ENCODE measurements at regions not wholly inside any gene's neighbourhood (a gene's known extent, or its start where the extent isn't known, plus 50 kb on each side); places are given as distances from the start of the nearest gene placed in this dataset.

DNA sequence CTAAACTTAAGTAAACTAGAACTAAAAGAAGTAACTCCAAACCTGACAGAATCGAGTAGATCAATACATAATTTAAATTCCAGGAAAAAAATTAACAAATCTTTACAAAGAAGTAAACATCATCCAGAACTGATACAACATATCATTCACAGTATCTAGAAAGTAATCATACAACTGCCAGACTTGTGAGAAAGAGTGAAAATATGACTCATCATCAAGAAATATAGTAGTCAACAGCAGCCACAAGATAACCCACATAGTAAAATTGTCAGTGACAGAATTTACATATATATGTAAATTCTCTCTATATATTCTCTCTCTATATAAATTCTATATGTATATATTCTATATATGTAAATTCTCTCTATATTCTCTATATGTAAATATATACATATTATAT lies 242.8 kb upstream of the RGS17 start:
- TF ChIP-seq, protein P1, sequence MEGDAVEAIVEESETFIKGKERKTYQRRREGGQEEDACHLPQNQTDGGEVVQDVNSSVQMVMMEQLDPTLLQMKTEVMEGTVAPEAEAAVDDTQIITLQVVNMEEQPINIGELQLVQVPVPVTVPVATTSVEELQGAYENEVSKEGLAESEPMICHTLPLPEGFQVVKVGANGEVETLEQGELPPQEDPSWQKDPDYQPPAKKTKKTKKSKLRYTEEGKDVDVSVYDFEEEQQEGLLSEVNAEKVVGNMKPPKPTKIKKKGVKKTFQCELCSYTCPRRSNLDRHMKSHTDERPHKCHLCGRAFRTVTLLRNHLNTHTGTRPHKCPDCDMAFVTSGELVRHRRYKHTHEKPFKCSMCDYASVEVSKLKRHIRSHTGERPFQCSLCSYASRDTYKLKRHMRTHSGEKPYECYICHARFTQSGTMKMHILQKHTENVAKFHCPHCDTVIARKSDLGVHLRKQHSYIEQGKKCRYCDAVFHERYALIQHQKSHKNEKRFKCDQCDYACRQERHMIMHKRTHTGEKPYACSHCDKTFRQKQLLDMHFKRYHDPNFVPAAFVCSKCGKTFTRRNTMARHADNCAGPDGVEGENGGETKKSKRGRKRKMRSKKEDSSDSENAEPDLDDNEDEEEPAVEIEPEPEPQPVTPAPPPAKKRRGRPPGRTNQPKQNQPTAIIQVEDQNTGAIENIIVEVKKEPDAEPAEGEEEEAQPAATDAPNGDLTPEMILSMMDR (conservative IDR thresholded peaks at IDR 0.05) = no peak
- TF ChIP-seq ZFX (IDR thresholded peaks at IDR 0.05) = no peak
